Osteoblast (primary cell): ENCODE measurements at regions not wholly inside any gene's neighbourhood (a gene's known extent, or its start where the extent isn't known, plus 50 kb on each side); places are given as distances from the start of the nearest gene placed in this dataset.

Experiments
- DNase-seq: peaks from one replicate; pipeline ENCODE4 v3.0.0; 2011; ENCODE audit warnings: low spot score, mixed read lengths; ENCODE audit not compliant: insufficient read length; ENCODE audit errors: missing footprints
- H2AFZ ChIP-seq: 2 replicates; pipeline ENCODE4 v1.6.0; 2011; ENCODE audit warnings: mild to moderate bottlenecking, low read length
- H3K27ac ChIP-seq: 2 replicates; pipeline ENCODE4 v1.5.1; 2011; ENCODE audit warnings: mild to moderate bottlenecking, low read depth, low read length, moderate library complexity
- H3K27me3 ChIP-seq: 2 replicates; pipeline ENCODE4 v1.6.0; 2012; ENCODE audit warnings: mild to moderate bottlenecking, control low read depth, inconsistent platforms, low read length, moderate library complexity; ENCODE audit not compliant: insufficient read depth
- H3K36me3 ChIP-seq: 2 replicates; pipeline ENCODE4 v1.5.1; 2011; ENCODE audit warnings: mild to moderate bottlenecking, low read length, control low read depth, moderate library complexity; ENCODE audit not compliant: insufficient read depth
- H3K4me1 ChIP-seq: 2 replicates; pipeline ENCODE4 v1.5.1; 2011; ENCODE audit warnings: mild to moderate bottlenecking, low read length, control low read depth, moderate library complexity; ENCODE audit not compliant: insufficient read depth
- H3K4me2 ChIP-seq: 2 replicates; pipeline ENCODE4 v1.6.0; 2011; ENCODE audit warnings: mild to moderate bottlenecking, low read length; ENCODE audit not compliant: insufficient read depth
- H3K4me3 ChIP-seq: fragments of 200-600 bp; sonication (generic); 3 replicates; pipeline ENCODE4 v1.5.1; 2012; ENCODE audit warnings: mild to moderate bottlenecking, low read length, inconsistent platforms; ENCODE audit not compliant: insufficient read depth
- H3K79me2 ChIP-seq: 2 replicates; pipeline ENCODE4 v1.6.0; 2012; ENCODE audit warnings: mild to moderate bottlenecking, low read length, control low read depth, inconsistent platforms; ENCODE audit not compliant: insufficient read depth
- H3K9me3 ChIP-seq: 2 replicates; pipeline ENCODE4 v1.5.1; 2011; ENCODE audit warnings: low read depth, low read length, control low read depth
- H4K20me1 ChIP-seq: 2 replicates; pipeline ENCODE4 v1.6.0; 2012; ENCODE audit warnings: mild to moderate bottlenecking, low read length, control low read depth; ENCODE audit not compliant: insufficient read depth
- TF ChIP-seq, protein P1 (sequence below): IDR thresholded peaks from 2 replicates; pipeline ENCODE4 v1.5.1; 2011; ENCODE audit warnings: mild to moderate bottlenecking, low read depth, low read length, moderate library complexity; ENCODE audit errors: extremely low read depth

DNA sequence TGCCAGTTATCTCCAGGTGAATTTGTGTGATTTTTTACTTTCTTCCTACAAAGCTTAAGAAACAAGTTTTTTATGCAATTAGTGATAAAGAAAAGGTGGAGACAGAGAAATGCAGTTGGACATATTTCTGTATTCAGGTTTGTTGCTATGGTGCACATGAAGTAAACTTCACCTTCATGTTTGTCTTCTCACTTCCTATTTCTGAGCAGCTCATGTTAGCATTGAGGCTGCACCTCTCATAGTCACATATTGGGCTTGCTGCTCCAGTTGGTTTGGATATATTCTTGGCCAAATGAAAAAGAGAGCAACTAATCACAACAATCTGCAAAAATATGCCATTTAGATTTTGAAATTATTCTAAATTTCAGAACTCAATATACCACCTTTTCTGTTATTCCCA lies 475.6 kb upstream of the ZWINT start:
- no peak for DNase-seq
- Histone ChIP-seq H3K27me3 (no peaks in the 10 kb centered on the region), H3K27ac (no peak overlapping the region), H3K4me3 (no peak overlapping the region), H4K20me1 (no peaks in the 10 kb centered on the region), H3K9me3 (peaks cover 1% of the 10 kb centered on the region), H3K4me1 (no peaks in the 10 kb centered on the region), H3K36me3 (no peaks in the 10 kb centered on the region), H2AFZ (no peak overlapping the region), H3K79me2 (no peaks in the 10 kb centered on the region), H3K4me2 (no peak overlapping the region)
- TF ChIP-seq, protein P1, sequence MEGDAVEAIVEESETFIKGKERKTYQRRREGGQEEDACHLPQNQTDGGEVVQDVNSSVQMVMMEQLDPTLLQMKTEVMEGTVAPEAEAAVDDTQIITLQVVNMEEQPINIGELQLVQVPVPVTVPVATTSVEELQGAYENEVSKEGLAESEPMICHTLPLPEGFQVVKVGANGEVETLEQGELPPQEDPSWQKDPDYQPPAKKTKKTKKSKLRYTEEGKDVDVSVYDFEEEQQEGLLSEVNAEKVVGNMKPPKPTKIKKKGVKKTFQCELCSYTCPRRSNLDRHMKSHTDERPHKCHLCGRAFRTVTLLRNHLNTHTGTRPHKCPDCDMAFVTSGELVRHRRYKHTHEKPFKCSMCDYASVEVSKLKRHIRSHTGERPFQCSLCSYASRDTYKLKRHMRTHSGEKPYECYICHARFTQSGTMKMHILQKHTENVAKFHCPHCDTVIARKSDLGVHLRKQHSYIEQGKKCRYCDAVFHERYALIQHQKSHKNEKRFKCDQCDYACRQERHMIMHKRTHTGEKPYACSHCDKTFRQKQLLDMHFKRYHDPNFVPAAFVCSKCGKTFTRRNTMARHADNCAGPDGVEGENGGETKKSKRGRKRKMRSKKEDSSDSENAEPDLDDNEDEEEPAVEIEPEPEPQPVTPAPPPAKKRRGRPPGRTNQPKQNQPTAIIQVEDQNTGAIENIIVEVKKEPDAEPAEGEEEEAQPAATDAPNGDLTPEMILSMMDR: no peak

DNA sequence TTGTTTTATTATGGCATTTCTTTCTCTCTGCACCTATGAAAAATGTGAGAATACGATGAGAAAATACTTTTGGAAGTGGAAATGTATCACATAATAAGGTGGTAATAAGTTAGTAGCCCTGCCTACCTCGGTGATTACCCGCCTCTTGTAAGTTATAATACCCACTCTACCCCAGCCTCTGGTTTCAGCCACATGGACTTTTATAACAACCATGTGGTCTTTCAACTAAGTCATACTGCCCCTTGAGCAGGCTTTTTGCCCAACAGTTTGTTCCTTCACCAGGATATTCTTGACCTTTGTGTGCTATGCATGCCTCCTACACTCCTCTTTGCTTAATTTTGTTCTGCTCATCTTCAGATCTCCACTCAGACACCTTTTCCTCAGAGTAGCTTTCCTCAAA lies 470.6 kb upstream of the ZWINT start:
- H3K4me2 ChIP-seq: no peak overlapping the region
- no peak overlapping the region for H2AFZ ChIP-seq
- no peaks in the 10 kb centered on the region for H3K79me2 ChIP-seq

DNA sequence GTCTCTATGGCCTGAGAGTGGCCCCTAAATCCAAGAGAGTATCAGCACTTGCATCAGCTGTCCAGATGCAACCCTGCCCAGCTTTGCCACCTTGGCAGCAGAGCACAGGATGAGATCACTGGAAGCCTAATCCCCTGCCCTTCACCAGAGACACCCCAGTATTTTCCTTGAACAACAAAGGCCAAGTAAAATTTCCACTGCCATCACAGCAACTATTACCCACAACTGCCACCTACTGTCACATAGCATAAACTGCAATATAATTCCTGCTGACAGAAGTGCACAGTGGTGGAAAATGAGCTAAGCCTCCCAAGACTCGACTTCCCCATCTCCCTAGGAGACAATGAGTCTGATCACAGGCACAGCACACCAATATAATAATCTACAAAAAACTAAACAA lies 462.8 kb upstream of the ZWINT start:
- Histone ChIP-seq H3K4me1 (no peaks in the 10 kb centered on the region), H3K79me2 (no peaks in the 10 kb centered on the region), H2AFZ (no peak overlapping the region), H3K4me2 (no peak overlapping the region), H3K27ac (no peak overlapping the region), H3K27me3 (no peaks in the 10 kb centered on the region), H3K36me3 (no peaks in the 10 kb centered on the region), H3K4me3 (no peak overlapping the region), H4K20me1 (no peaks in the 10 kb centered on the region), H3K9me3 (peaks cover 4% of the 10 kb centered on the region)
- no peak for DNase-seq
- TF ChIP-seq, protein P1: no peak

More for the DNA sequence above, 470.6 kb upstream of the ZWINT start:
- Histone ChIP-seq H3K27ac (no peak overlapping the region), H4K20me1 (no peaks in the 10 kb centered on the region), H3K9me3 (no peaks in the 10 kb centered on the region), H3K4me3 (no peak overlapping the region), H3K4me1 (no peaks in the 10 kb centered on the region), H3K36me3 (no peaks in the 10 kb centered on the region), H3K27me3 (no peaks in the 10 kb centered on the region)
- no peak for DNase-seq
- TF ChIP-seq, protein P1: no peak

DNA sequence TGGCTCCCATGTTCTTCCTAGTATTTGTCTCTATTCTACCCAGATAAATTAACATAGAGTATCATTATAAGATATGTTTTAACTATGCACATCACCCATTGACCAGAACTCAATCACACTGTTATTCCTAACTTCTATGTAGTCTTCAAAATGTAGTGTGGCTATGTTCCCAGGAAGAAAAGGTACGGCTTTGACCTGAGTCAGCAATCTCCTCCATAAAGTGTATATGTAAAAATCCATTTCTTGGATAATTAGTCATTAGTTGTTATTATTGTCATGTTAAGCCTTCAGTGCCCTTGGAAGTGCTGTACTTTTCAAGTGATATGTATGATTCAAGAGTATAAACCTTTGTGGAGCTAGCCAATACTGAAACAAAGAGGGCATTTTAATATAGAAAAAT lies 444.0 kb upstream of the ZWINT start:
- Histone ChIP-seq H3K4me1 (no peaks in the 10 kb centered on the region), H3K4me3 (no peak overlapping the region), H4K20me1 (no peaks in the 10 kb centered on the region), H3K4me2 (no peak overlapping the region), H3K79me2 (no peaks in the 10 kb centered on the region), H3K27ac (no peak overlapping the region), H2AFZ (no peak overlapping the region), H3K27me3 (no peaks in the 10 kb centered on the region), H3K36me3 (no peaks in the 10 kb centered on the region), H3K9me3 (no peaks in the 10 kb centered on the region)
- no peak for DNase-seq
- TF ChIP-seq, protein P1: no peak
